ENCODE measurements at regions not wholly inside any gene's neighbourhood (a gene's known extent, or its start where the extent isn't known, plus 50 kb on each side); places are given as distances from the start of the nearest gene placed in this dataset.
"Not testable (repeated sequence)": the region's sequence is repeated elsewhere in the genome, so short reads cannot be mapped to it uniquely, and the experiment has no call there.

- no peak for DNase-seq (ENCODE audit: low spot score)
These were observed 895.8 kb downstream of the TSN start for GRCh38 chr2:122651236-122651635.

- no peak for DNase-seq (ENCODE audit: low spot score)
These were observed 896.3 kb downstream of the TSN start for GRCh38 chr2:122651780-122652179.

- no peak for DNase-seq (ENCODE audit: low spot score)
These were observed 897.2 kb downstream of the TSN start for GRCh38 chr2:122652670-122653069.

- no peak for DNase-seq (ENCODE audit: low spot score)
These were observed 901.0 kb downstream of the TSN start for GRCh38 chr2:122656403-122656802.

- no peak for DNase-seq (ENCODE audit: low spot score)
These were observed 905.6 kb downstream of the TSN start for GRCh38 chr2:122660786-122661634.

- no peak for DNase-seq (ENCODE audit: low spot score)
These were observed 908.2 kb downstream of the TSN start for GRCh38 chr2:122663620-122664019.

GRCh38 chr2:122669627-122670026 is 914.2 kb downstream of the TSN start:
- no peak for DNase-seq (ENCODE audit: low spot score)

- DNase-seq (ENCODE audit: low spot score), result no peak
These were observed 915.4 kb downstream of the TSN start for GRCh38 chr2:122670897-122671296.

GRCh38 chr2:122680662-122681061 is 925.2 kb downstream of the TSN start:
- no peak for DNase-seq (ENCODE audit: low spot score)

- no peak for DNase-seq (ENCODE audit: low spot score)
These were observed 926.2 kb downstream of the TSN start for GRCh38 chr2:122681626-122682025.

GRCh38 chr2:122682356-122682755 is 926.9 kb downstream of the TSN start:
- no peak for DNase-seq (ENCODE audit: low spot score)

GRCh38 chr2:122683018-122683417 is 927.6 kb downstream of the TSN start:
- no peak for DNase-seq (ENCODE audit: low spot score)

- DNase-seq (ENCODE audit: low spot score), result no peak
These were observed 937.1 kb downstream of the TSN start for GRCh38 chr2:122692400-122693083.

- DNase-seq (ENCODE audit: low spot score), result no peak
These were observed 942.0 kb downstream of the TSN start for GRCh38 chr2:122697415-122697814.

- no peak for DNase-seq (ENCODE audit: low spot score)
These were observed 948.2 kb downstream of the TSN start for GRCh38 chr2:122703676-122704075.

GRCh38 chr2:122704109-122704563 is 948.7 kb downstream of the TSN start:
- no peak for DNase-seq (ENCODE audit: low spot score)

GRCh38 chr2:122705746-122706145 is 950.3 kb downstream of the TSN start:
- no peak for DNase-seq (ENCODE audit: low spot score)

GRCh38 chr2:122706757-122707223 is 951.3 kb downstream of the TSN start:
- no peak for DNase-seq (ENCODE audit: low spot score)

- DNase-seq (ENCODE audit: low spot score), result no peak
These were observed 951.9 kb downstream of the TSN start for GRCh38 chr2:122707224-122707824.

- no peak for DNase-seq (ENCODE audit: low spot score)
These were observed 954.6 kb downstream of the TSN start for GRCh38 chr2:122710049-122710448.

- DNase-seq (ENCODE audit: low spot score), result no peak
These were observed 958.3 kb downstream of the TSN start for GRCh38 chr2:122713800-122714199.

GRCh38 chr2:122720822-122721221 is 965.4 kb downstream of the TSN start:
- DNase-seq (ENCODE audit: low spot score), result not testable (repeated sequence)
